ENCODE measurements at regions not wholly inside any gene's neighbourhood (a gene's known extent, or its start where the extent isn't known, plus 50 kb on each side); places are given as distances from the start of the nearest gene placed in this dataset.

DNA sequence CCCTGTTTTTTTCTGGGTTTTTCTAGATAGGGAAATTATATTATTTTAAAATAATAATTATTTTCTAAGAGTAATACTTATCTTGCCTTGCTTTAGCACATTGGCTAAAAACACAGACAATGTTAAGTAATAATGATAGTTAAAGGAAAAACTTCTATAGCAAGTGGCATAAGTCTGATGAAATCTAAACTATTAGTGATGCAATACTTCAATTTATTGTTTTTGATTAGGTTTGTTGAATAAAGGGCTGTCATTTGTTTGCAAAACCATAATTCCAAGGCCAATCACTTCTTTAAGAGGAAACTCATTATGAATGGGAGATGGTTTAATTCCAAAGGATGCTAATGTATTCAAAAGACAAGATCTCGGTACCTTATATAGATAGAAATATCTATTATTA is 293.8 kb upstream of the FBXL7 start:
- Histone ChIP-seq H3F3A (replicated peaks; ENCODE audit: insufficient read depth) (no peaks in the 10 kb centered on the region), H3K4me3 (ENCODE audit: low read depth in 2 of 2, low read length in 1 of 2) (no peak overlapping the region), H3K79me2 (ENCODE audit: insufficient read depth) (no peaks in the 10 kb centered on the region), H3K9me3 (no peaks in the 10 kb centered on the region), H3K9ac (no peak overlapping the region), H3K4me2 (no peak overlapping the region), H3K4me1 (ENCODE audit: control insufficient read depth in 1 of 2, insufficient read depth in 2 of 2, low read depth in 1 of 2, low read length in 1 of 2) (no peaks in the 10 kb centered on the region; a peak in 1 of 4 replicates), H3K27me3 (ENCODE audit: insufficient read depth) (no peaks in the 10 kb centered on the region), H3K9me2 (no peaks in the 10 kb centered on the region), H2AFZ (ENCODE audit: low read depth) (no peak overlapping the region), H4K20me1 (ENCODE audit: insufficient read depth) (no peaks in the 10 kb centered on the region), H3K27ac (ENCODE audit: low read depth in 2 of 2, low read length in 1 of 2) (no peak overlapping the region), H3K36me3 (replicated peaks in 1 of 2; ENCODE audit: control insufficient read depth in 1 of 2, insufficient read depth in 2 of 2, low read length in 1 of 2) (no peaks in the 10 kb centered on the region)
- ChIA-PET POLR2A (no interaction called here), CTCF (interaction anchor here (0.6 to 0.7 kb wide), 2 partner anchors 100 to 291 kb away, joined by 3 read pairs; no protein-coding TSS in a partner anchor)
- no peak for DNase-seq
- TF ChIP-seq, protein P1, sequence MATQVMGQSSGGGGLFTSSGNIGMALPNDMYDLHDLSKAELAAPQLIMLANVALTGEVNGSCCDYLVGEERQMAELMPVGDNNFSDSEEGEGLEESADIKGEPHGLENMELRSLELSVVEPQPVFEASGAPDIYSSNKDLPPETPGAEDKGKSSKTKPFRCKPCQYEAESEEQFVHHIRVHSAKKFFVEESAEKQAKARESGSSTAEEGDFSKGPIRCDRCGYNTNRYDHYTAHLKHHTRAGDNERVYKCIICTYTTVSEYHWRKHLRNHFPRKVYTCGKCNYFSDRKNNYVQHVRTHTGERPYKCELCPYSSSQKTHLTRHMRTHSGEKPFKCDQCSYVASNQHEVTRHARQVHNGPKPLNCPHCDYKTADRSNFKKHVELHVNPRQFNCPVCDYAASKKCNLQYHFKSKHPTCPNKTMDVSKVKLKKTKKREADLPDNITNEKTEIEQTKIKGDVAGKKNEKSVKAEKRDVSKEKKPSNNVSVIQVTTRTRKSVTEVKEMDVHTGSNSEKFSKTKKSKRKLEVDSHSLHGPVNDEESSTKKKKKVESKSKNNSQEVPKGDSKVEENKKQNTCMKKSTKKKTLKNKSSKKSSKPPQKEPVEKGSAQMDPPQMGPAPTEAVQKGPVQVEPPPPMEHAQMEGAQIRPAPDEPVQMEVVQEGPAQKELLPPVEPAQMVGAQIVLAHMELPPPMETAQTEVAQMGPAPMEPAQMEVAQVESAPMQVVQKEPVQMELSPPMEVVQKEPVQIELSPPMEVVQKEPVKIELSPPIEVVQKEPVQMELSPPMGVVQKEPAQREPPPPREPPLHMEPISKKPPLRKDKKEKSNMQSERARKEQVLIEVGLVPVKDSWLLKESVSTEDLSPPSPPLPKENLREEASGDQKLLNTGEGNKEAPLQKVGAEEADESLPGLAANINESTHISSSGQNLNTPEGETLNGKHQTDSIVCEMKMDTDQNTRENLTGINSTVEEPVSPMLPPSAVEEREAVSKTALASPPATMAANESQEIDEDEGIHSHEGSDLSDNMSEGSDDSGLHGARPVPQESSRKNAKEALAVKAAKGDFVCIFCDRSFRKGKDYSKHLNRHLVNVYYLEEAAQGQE (IDR thresholded peaks at IDR 0.05; ENCODE audit: low read depth, low read length) = no peak
- TF ChIP-seq, protein P2, sequence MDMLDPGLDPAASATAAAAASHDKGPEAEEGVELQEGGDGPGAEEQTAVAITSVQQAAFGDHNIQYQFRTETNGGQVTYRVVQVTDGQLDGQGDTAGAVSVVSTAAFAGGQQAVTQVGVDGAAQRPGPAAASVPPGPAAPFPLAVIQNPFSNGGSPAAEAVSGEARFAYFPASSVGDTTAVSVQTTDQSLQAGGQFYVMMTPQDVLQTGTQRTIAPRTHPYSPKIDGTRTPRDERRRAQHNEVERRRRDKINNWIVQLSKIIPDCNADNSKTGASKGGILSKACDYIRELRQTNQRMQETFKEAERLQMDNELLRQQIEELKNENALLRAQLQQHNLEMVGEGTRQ (IDR thresholded peaks at IDR 0.05; ENCODE audit: borderline replicate concordance, low read depth, low read length) = no peak
- TF ChIP-seq, protein P3, sequence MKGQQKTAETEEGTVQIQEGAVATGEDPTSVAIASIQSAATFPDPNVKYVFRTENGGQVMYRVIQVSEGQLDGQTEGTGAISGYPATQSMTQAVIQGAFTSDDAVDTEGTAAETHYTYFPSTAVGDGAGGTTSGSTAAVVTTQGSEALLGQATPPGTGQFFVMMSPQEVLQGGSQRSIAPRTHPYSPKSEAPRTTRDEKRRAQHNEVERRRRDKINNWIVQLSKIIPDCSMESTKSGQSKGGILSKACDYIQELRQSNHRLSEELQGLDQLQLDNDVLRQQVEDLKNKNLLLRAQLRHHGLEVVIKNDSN (IDR thresholded peaks at IDR 0.05; ENCODE audit: borderline replicate concordance, low read depth) = no peak
- TF ChIP-seq EP300 (IDR thresholded peaks at IDR 0.05; ENCODE audit: borderline replicate concordance in 1 of 2, low read depth in 1 of 2, low read length in 1 of 2) (no peak), SMC3 (IDR thresholded peaks at IDR 0.05; ENCODE audit: low read depth, low read length) (no peak), YY1 (IDR thresholded peaks at IDR 0.05; ENCODE audit: low read depth) (no peak), TEAD4 (IDR thresholded peaks at IDR 0.05; ENCODE audit: borderline replicate concordance, insufficient read depth) (no peak), RAD21 (IDR thresholded peaks at IDR 0.05; ENCODE audit: low read length) (no peak), GATA2 (CRISPR knock-in tag; IDR thresholded peaks at IDR 0.05) (no peak)
- TF ChIP-seq, protein P4, sequence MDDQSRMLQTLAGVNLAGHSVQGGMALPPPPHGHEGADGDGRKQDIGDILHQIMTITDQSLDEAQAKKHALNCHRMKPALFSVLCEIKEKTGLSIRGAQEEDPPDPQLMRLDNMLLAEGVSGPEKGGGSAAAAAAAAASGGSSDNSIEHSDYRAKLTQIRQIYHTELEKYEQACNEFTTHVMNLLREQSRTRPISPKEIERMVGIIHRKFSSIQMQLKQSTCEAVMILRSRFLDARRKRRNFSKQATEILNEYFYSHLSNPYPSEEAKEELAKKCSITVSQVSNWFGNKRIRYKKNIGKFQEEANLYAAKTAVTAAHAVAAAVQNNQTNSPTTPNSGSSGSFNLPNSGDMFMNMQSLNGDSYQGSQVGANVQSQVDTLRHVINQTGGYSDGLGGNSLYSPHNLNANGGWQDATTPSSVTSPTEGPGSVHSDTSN (IDR thresholded peaks at IDR 0.05) = no peak
- TF ChIP-seq, protein P5, sequence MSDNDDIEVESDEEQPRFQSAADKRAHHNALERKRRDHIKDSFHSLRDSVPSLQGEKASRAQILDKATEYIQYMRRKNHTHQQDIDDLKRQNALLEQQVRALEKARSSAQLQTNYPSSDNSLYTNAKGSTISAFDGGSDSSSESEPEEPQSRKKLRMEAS (IDR thresholded peaks at IDR 0.05; ENCODE audit: low read depth) = no peak
- 55% methylated on average over 1 of the region's 1 CpG for WGBS (ENCODE audit: low lambda C conversion rate)

Measured in SK-N-SH (cell line).